ENCODE measurements at regions not wholly inside any gene's neighbourhood (a gene's known extent, or its start where the extent isn't known, plus 50 kb on each side); places are given as distances from the start of the nearest gene placed in this dataset.

DNA sequence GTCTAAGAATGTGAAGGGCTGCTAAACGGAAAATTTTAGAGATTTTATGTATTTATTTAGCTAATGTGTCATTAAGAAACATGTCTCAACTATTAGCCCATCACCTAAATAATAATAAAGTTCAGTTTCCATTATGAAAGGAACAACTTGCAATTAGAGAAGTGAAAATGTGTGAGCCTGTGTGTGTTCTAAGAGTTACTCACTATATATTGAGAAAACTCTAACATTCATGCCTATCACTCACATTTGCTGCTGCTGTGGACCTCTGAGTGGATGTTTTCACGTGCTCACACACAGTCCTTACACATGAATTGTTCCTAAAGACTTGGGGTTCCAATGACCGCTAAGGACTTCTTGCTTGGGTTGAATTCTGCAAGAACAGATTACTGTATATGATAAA is 364.0 kb downstream of the TMA16 start:
- Histone ChIP-seq H3K27me3 (ENCODE audit: control insufficient read depth, insufficient read depth, low read length) (no peaks in the 10 kb centered on the region), H3K9ac (ENCODE audit: low read length in 3 of 3) (no peak overlapping the region), H3K27ac (ENCODE audit: low read depth in 2 of 2, low read length in 2 of 2) (no peak overlapping the region), H3K4me1 (ENCODE audit: control insufficient read depth in 2 of 3, insufficient read depth in 2 of 3, low read depth in 1 of 3, low read length in 3 of 3) (no peaks in the 10 kb centered on the region), H3K9me3 (ENCODE audit: control insufficient read depth in 2 of 3, insufficient read depth in 1 of 3, low read length in 3 of 3) (no peaks in the 10 kb centered on the region), H3K4me3 (ENCODE audit: low read length in 3 of 3) (no peak overlapping the region), H3K36me3 (ENCODE audit: control insufficient read depth in 2 of 3, insufficient read depth in 3 of 3, low read length in 3 of 3) (no peaks in the 10 kb centered on the region)
- intact Hi-C loops (cut with DNase I) = no loop called here
- FAIRE-seq (no peak), DNase-seq (no peak)
- TF ChIP-seq, protein P1, sequence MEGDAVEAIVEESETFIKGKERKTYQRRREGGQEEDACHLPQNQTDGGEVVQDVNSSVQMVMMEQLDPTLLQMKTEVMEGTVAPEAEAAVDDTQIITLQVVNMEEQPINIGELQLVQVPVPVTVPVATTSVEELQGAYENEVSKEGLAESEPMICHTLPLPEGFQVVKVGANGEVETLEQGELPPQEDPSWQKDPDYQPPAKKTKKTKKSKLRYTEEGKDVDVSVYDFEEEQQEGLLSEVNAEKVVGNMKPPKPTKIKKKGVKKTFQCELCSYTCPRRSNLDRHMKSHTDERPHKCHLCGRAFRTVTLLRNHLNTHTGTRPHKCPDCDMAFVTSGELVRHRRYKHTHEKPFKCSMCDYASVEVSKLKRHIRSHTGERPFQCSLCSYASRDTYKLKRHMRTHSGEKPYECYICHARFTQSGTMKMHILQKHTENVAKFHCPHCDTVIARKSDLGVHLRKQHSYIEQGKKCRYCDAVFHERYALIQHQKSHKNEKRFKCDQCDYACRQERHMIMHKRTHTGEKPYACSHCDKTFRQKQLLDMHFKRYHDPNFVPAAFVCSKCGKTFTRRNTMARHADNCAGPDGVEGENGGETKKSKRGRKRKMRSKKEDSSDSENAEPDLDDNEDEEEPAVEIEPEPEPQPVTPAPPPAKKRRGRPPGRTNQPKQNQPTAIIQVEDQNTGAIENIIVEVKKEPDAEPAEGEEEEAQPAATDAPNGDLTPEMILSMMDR (IDR thresholded peaks at IDR 0.05; ENCODE audit: borderline replicate concordance, extremely low read depth, insufficient read depth) = no peak

DNA sequence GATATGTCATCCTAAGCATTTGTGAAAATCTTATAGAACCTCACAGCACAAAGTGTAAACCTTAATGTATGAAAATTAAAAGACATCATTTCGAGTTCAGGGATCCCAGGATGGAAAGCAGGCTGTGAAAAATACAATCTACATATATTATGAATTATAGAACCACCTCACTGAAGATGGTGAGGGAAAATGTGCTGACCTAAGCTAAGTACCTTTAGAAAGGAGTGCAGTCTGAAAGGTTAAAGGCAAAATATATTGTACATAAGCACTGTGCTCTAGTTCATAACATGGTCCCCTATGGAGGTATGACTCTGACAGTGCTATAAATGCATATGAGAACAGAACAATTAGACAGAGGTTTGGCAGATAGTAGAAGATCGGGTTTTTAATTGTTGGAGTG is 368.6 kb downstream of the TMA16 start:
- Histone ChIP-seq H3K27ac (ENCODE audit: low read depth in 2 of 2, low read length in 2 of 2) (no peak overlapping the region), H3K4me1 (ENCODE audit: control insufficient read depth in 2 of 3, insufficient read depth in 2 of 3, low read depth in 1 of 3, low read length in 3 of 3) (no peaks in the 10 kb centered on the region), H3K9ac (ENCODE audit: low read length in 3 of 3) (no peak overlapping the region), H3K9me3 (ENCODE audit: control insufficient read depth in 2 of 3, insufficient read depth in 1 of 3, low read length in 3 of 3) (no peaks in the 10 kb centered on the region), H3K4me3 (ENCODE audit: low read length in 3 of 3) (no peak overlapping the region), H3K36me3 (ENCODE audit: control insufficient read depth in 2 of 3, insufficient read depth in 3 of 3, low read length in 3 of 3) (no peaks in the 10 kb centered on the region), H3K27me3 (ENCODE audit: control insufficient read depth, insufficient read depth, low read length) (no peaks in the 10 kb centered on the region)
- FAIRE-seq = no peak
- intact Hi-C loops (cut with DNase I) = no loop called here
- DNase-seq = no peak
- TF ChIP-seq, protein P1 (IDR thresholded peaks at IDR 0.05; ENCODE audit: borderline replicate concordance, extremely low read depth, insufficient read depth) = no peak

DNA sequence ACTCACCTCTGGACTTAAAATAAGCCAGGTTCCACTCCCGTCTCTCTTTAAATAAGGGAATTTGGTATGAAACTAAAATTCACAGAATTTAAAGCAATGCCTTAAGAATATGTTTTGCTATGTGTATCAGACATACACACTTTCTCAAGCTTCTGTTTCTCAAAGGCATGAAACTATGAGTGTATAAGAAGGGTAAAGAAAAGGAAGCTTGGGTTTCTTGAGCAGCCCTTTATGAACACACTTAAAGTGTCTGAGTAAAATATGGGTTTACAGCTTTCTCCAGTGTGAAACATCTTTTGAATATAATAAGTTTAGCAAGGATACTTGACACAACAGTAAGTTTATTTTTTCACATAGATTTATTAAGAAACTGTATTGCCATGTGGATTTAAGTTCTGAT is 370.5 kb downstream of the TMA16 start:
- Histone ChIP-seq H3K4me1 (ENCODE audit: control insufficient read depth in 2 of 3, insufficient read depth in 2 of 3, low read depth in 1 of 3, low read length in 3 of 3) (no peaks in the 10 kb centered on the region), H3K27me3 (ENCODE audit: control insufficient read depth, insufficient read depth, low read length) (no peaks in the 10 kb centered on the region), H3K9ac (ENCODE audit: low read length in 3 of 3) (no peak overlapping the region), H3K27ac (ENCODE audit: low read depth in 2 of 2, low read length in 2 of 2) (no peak overlapping the region), H3K36me3 (ENCODE audit: control insufficient read depth in 2 of 3, insufficient read depth in 3 of 3, low read length in 3 of 3) (no peaks in the 10 kb centered on the region), H3K9me3 (ENCODE audit: control insufficient read depth in 2 of 3, insufficient read depth in 1 of 3, low read length in 3 of 3) (no peaks in the 10 kb centered on the region), H3K4me3 (ENCODE audit: low read length in 3 of 3) (no peak overlapping the region)
- DNase-seq (no peak), FAIRE-seq (no peak)
- TF ChIP-seq, protein P1 (IDR thresholded peaks at IDR 0.05; ENCODE audit: borderline replicate concordance, extremely low read depth, insufficient read depth) = no peak
- intact Hi-C loops (cut with DNase I) = no loop called here

DNA sequence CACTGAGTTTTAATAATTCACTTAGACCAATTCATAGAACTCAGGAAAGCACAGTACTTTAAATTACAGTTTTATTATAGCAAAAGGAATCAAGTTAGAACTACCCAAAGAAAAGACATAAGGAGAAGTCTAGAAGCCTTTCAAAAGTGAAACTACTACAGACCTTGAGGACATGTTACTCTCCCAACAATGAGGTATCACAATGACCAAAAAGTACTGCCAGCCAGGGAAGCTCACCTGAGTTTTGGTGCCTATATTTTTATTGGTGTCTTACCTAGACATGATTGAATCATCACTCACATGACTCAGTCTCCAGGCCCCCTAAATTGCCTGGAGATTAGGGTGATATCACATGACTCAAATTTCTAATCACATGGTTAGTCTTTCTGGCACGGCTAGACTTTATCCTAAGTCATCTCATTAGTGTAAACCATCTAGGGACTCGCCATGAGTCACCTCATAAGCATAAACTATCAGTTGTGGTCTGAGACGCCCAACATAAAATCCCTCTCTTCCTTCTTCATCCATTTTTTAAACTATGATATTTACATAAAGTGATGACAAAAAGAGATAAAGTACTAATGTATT is 372.3 kb downstream of the TMA16 start:
- Histone ChIP-seq H3K9ac (ENCODE audit: low read length in 3 of 3) (no peak overlapping the region), H3K27me3 (ENCODE audit: control insufficient read depth, insufficient read depth, low read length) (no peaks in the 10 kb centered on the region), H3K4me3 (ENCODE audit: low read length in 3 of 3) (no peak overlapping the region), H3K27ac (ENCODE audit: low read depth in 2 of 2, low read length in 2 of 2) (no peak overlapping the region), H3K9me3 (ENCODE audit: control insufficient read depth in 2 of 3, insufficient read depth in 1 of 3, low read length in 3 of 3) (no peaks in the 10 kb centered on the region), H3K36me3 (ENCODE audit: control insufficient read depth in 2 of 3, insufficient read depth in 3 of 3, low read length in 3 of 3) (no peaks in the 10 kb centered on the region), H3K4me1 (ENCODE audit: control insufficient read depth in 2 of 3, insufficient read depth in 2 of 3, low read depth in 1 of 3, low read length in 3 of 3) (no peaks in the 10 kb centered on the region)
- intact Hi-C loops (cut with DNase I) = no loop called here
- no peak for DNase-seq
- TF ChIP-seq, protein P1 (IDR thresholded peaks at IDR 0.05; ENCODE audit: borderline replicate concordance, extremely low read depth, insufficient read depth) = no peak
- FAIRE-seq = no peak
